IMR-90 (cell line): ENCODE measurements at regions not wholly inside any gene's neighbourhood (a gene's known extent, or its start where the extent isn't known, plus 50 kb on each side); places are given as distances from the start of the nearest gene placed in this dataset.

Experiments
- ATAC-seq: fragments of 200-7000 bp; cut with Tn5 transposase; 2 replicates; pipeline ENCODE4 v1.9.1; 2020; ENCODE audit warnings: low read depth, mild to moderate bottlenecking, moderate library complexity
- BruUV-seq: library from RNA; stranded (reverse); fragments of 400-500 nt; replicated peaks from 2 replicates; lab custom pipeline; 2021; lab: Mats Ljungman, UMichigan
- CTCF ChIA-PET: fragments of 300-600 bp; formaldehyde crosslinking; extraction: SDS; loops from one replicate; lab custom pipeline; 2021; ENCODE audit warnings: antibody characterized with exemption; lab: Yijun Ruan, JAX
- POLR2A ChIA-PET: fragments of 300-600 bp; sonication (Branson Sonifier 250); formaldehyde crosslinking; loops from one replicate; lab custom pipeline; 2022; ENCODE audit warnings: antibody characterized with exemption; ENCODE audit not compliant: unreplicated experiment; lab: Charles Lee
- DNase-seq: peaks from one replicate; pipeline ENCODE4 v3.0.0; 2013
- H2AFZ ChIP-seq: replicated peaks from 2 replicates; pipeline ENCODE3; 2013; ENCODE audit warnings: low read length, mild to moderate bottlenecking; ENCODE audit not compliant: poor library complexity
- H2AK5ac ChIP-seq: 2 replicates; pipeline ENCODE4 v1.6.1; 2013; ENCODE audit warnings: low read depth, low read length, inconsistent platforms
- H2AK9ac ChIP-seq: replicated peaks from 2 replicates; pipeline ENCODE3; 2013; ENCODE audit warnings: mild to moderate bottlenecking, low read depth, low read length, moderate library complexity; ENCODE audit not compliant: poor library complexity
- H2BK120ac ChIP-seq: 2 replicates; pipeline ENCODE4 v1.6.1; 2013; ENCODE audit warnings: low read depth, low read length, inconsistent platforms
- H2BK15ac ChIP-seq: 3 replicates; pipeline ENCODE4 v1.6.1; 2013; ENCODE audit warnings: low read depth, low read length, inconsistent platforms
- H2BK20ac ChIP-seq: 2 replicates; pipeline ENCODE4 v1.6.1; 2013; ENCODE audit warnings: low read depth, mild to moderate bottlenecking, inconsistent platforms, low read length, moderate library complexity
- H2BK5ac ChIP-seq: 2 replicates; pipeline ENCODE4 v1.6.1; 2013; ENCODE audit warnings: mild to moderate bottlenecking, low read depth, low read length, inconsistent platforms; ENCODE audit not compliant: poor library complexity, severe bottlenecking
- H3K14ac ChIP-seq: replicated peaks from 2 replicates; pipeline ENCODE4 v1.6.1; 2013; ENCODE audit warnings: low read depth, low read length, inconsistent platforms
- H3K18ac ChIP-seq: 2 replicates; pipeline ENCODE4 v1.6.1; 2013; ENCODE audit warnings: low read depth, low read length, control low read depth
- H3K23ac ChIP-seq: 2 replicates; pipeline ENCODE4 v1.6.1; 2013; ENCODE audit warnings: low read depth, low read length, inconsistent platforms
- H3K27ac ChIP-seq: 2 replicates; pipeline ENCODE4 v1.5.1; 2013; ENCODE audit warnings: mild to moderate bottlenecking, control low read depth, low read length; ENCODE audit not compliant: insufficient read depth
- H3K27me3 ChIP-seq: 2 replicates; pipeline ENCODE4 v1.6.1; 2013; ENCODE audit warnings: low read length; ENCODE audit not compliant: control insufficient read depth, insufficient read depth
- H3K36me3 ChIP-seq: 2 replicates; pipeline ENCODE4 v1.6.1; 2013; ENCODE audit warnings: low read length, mixed read lengths; ENCODE audit not compliant: control insufficient read depth, insufficient read depth
- H3K4ac ChIP-seq: 2 replicates; pipeline ENCODE4 v1.6.1; 2013; ENCODE audit warnings: low read depth, low read length, inconsistent platforms
- H3K4me1 ChIP-seq: 2 replicates; pipeline ENCODE4 v1.6.1; 2013; ENCODE audit warnings: low read length, mixed read lengths; ENCODE audit not compliant: control insufficient read depth, insufficient read depth
- H3K4me2 ChIP-seq: 2 replicates; pipeline ENCODE4 v1.6.1; 2013; ENCODE audit warnings: low read depth, mild to moderate bottlenecking, control low read depth, low read length, moderate library complexity
- H3K4me3 ChIP-seq: 2 replicates; pipeline ENCODE4 v1.5.1; 2013; ENCODE audit warnings: low read depth, mild to moderate bottlenecking, control low read depth, low read length, moderate library complexity; ENCODE audit not compliant: insufficient read depth
- H3K56ac ChIP-seq: 2 replicates; pipeline ENCODE4 v1.6.1; 2013; ENCODE audit warnings: low read length, inconsistent platforms; ENCODE audit not compliant: insufficient read depth; ENCODE audit errors: extremely low read depth
- H3K79me1 ChIP-seq, 2 experiments: 2 replicates each; pipeline ENCODE4 v1.6.1; 2013; ENCODE audit warnings: low read length in 2 of 2, inconsistent platforms in 1 of 2, low read depth in 1 of 2
- H3K9ac ChIP-seq: 2 replicates; pipeline ENCODE4 v1.6.1; 2013; ENCODE audit warnings: low read depth, low read length, control low read depth
- H3K9me1 ChIP-seq: 2 replicates; pipeline ENCODE4 v1.6.1; 2013; ENCODE audit warnings: low read length, inconsistent platforms; ENCODE audit not compliant: insufficient read depth
- H3K9me3 ChIP-seq: 2 replicates; pipeline ENCODE4 v1.6.1; 2013; ENCODE audit warnings: low read length; ENCODE audit not compliant: control insufficient read depth, insufficient read depth
- H4K20me1 ChIP-seq: 2 replicates; pipeline ENCODE4 v1.6.1; 2013; ENCODE audit warnings: low read length, inconsistent platforms; ENCODE audit not compliant: insufficient read depth
- H4K5ac ChIP-seq: 2 replicates; pipeline ENCODE4 v1.6.1; 2013; ENCODE audit warnings: mild to moderate bottlenecking, low read depth, low read length, control low read depth
- H4K8ac ChIP-seq, 2 experiments: 2 replicates each; pipeline ENCODE4 v1.6.1; 2013; ENCODE audit warnings: low read depth in 2 of 2, low read length in 2 of 2, control low read depth in 1 of 2, inconsistent platforms in 1 of 2
- H4K91ac ChIP-seq: 2 replicates; pipeline ENCODE4 v1.6.1; 2013; ENCODE audit warnings: low read depth, low read length, inconsistent platforms; ENCODE audit not compliant: insufficient read depth
- BHLHE40 ChIP-seq: fragments of 150-350 bp; IDR thresholded peaks from 2 replicates; pipeline ENCODE4 v1.6.1; 2016; ENCODE audit warnings: mild to moderate bottlenecking, low read depth, low read length
- CHD1 ChIP-seq: IDR thresholded peaks from 2 replicates; pipeline ENCODE4 v1.6.1; 2012; ENCODE audit warnings: low read depth, low read length, improper control_type of control experiment
- POLR2A ChIP-seq: IDR thresholded peaks from 2 replicates; pipeline ENCODE4 v1.6.1; 2012; ENCODE audit warnings: mild to moderate bottlenecking, low read depth, low read length
- WGBS, 2 experiments: methylation state at CpG; one replicate each; pipeline versions ENCODE4 v1.1.5 to v1.1.7; 2013; ENCODE audit warnings: missing lambda C conversion rate in 2 of 2; ENCODE audit not compliant: insufficient read length in 1 of 2; ENCODE audit errors: extremely low coverage in 2 of 2; 5-methylcytosine and 5-hydroxymethylcytosine counted together
- dilution Hi-C: fragments of 300-500 bp; cut with HindIII; formaldehyde crosslinking; loops from one replicate; pipeline ENCODE4 v1.14.3; 2018; ENCODE audit warnings: low sequenced_read_pairs; ENCODE audit not compliant: unreplicated experiment
- in situ Hi-C: fragments of 300-500 bp; cut with MboI; formaldehyde crosslinking; loops from 3 replicates; pipeline ENCODE4 v1.14.3; 2019; ENCODE audit warnings: low sequenced_read_pairs, inconsistent platforms, mixed read lengths
- intact Hi-C: fragments of 100-400 bp; cut with micrococcal nuclease; formaldehyde crosslinking; loops from 2 replicates; pipeline ENCODE4 v1.10.0; 2022

GRCh38 chr2:200104015-200104414 lies 148.6 kb downstream of the MAIP1 start:
- Histone ChIP-seq H3K4me1 (peaks cover 3% of the 10 kb centered on the region; the same call in 1 of the 2 replicates), H2AFZ (no peak overlapping the region), H3K23ac (no peak overlapping the region), H3K4ac (no peak overlapping the region), H4K20me1 (no peaks in the 10 kb centered on the region), H2BK5ac (no peak overlapping the region), H4K91ac (no peak overlapping the region), H3K18ac (no peak overlapping the region), H3K36me3 (no peaks in the 10 kb centered on the region), H3K9ac (no peak overlapping the region), H2AK5ac (no peak overlapping the region), H3K79me1 (no peaks in the 10 kb centered on the region), H3K27me3 (no peaks in the 10 kb centered on the region), H3K4me2 (no peak overlapping the region), H2BK15ac (no peak overlapping the region), H2AK9ac (no peak overlapping the region), H3K4me3 (no peak overlapping the region), H2BK120ac (no peak overlapping the region), H3K56ac (no peak overlapping the region), H3K27ac (no peak overlapping the region), H4K5ac (no peak overlapping the region), H3K14ac (no peak overlapping the region), H2BK20ac (no peak overlapping the region), H3K9me1 (no peaks in the 10 kb centered on the region), H3K9me3 (no peaks in the 10 kb centered on the region; the same call in 1 of the 2 replicates), H4K8ac (no peak overlapping the region)
- BruUV-seq, result no TSS peak
- in situ Hi-C loops, result no loop called here
- ChIA-PET POLR2A (no interaction called here), CTCF (no interaction called here)
- dilution Hi-C loops, result no loop called here
- DNase-seq (peak; percentile 56), ATAC-seq (peak; percentile 67)
- intact Hi-C loops, result no loop called here
- TF ChIP-seq BHLHE40 (no peak), CHD1 (no peak), POLR2A (no peak)
- WGBS, 2 experiments, result no CpG with 5 or more reads among the region's 1 CpG
